Aorta (tissue), 5 donors: ENCODE measurements at regions not wholly inside any gene's neighbourhood (a gene's known extent, or its start where the extent isn't known, plus 50 kb on each side); places are given as distances from the start of the nearest gene placed in this dataset.

Experiments used
- ATAC-seq: fragments of 200-7000 bp; cut with Tn5 transposase; one replicate; pipeline ENCODE4 v1.9.1; 2022; ENCODE audit warnings: moderate library complexity; ENCODE audit not compliant: low FRiP score
- DNase-seq, 2 donors: peaks; one replicate each; pipeline ENCODE4 v3.0.0-alpha.2; 2020
- H3K27ac ChIP-seq, 2 donors: one replicate each; pipeline ENCODE4 v1.5.1; 2013; ENCODE audit warnings: low read length in 2 of 2, mild to moderate bottlenecking in 2 of 2, moderate library complexity in 2 of 2, control low read depth in 1 of 2, inconsistent platforms in 1 of 2, low read depth in 1 of 2
- H3K27me3 ChIP-seq, 2 donors: one replicate each; pipeline ENCODE4 v1.6.1; 2013; ENCODE audit warnings: control low read depth in 1 of 2, low read length in 1 of 2, mild to moderate bottlenecking in 1 of 2, moderate library complexity in 1 of 2; ENCODE audit not compliant: insufficient read depth in 2 of 2, control insufficient read depth in 1 of 2
- H3K36me3 ChIP-seq, 2 donors: one replicate each; pipeline ENCODE4 v1.6.1; 2013; ENCODE audit warnings: control low read depth in 1 of 2, low read length in 1 of 2, mild to moderate bottlenecking in 1 of 2; ENCODE audit not compliant: insufficient read depth in 2 of 2, control insufficient read depth in 1 of 2
- H3K4me1 ChIP-seq, 2 donors: one replicate each; pipeline ENCODE4 v1.6.1; 2013; ENCODE audit warnings: low read length in 2 of 2, control low read depth in 1 of 2, mild to moderate bottlenecking in 1 of 2, moderate library complexity in 1 of 2; ENCODE audit not compliant: insufficient read depth in 2 of 2, control insufficient read depth in 1 of 2
- H3K4me3 ChIP-seq, 2 donors: one replicate each; pipeline ENCODE4 v1.5.1; 2013; ENCODE audit warnings: low read length in 2 of 2, control low read depth in 1 of 2, mild to moderate bottlenecking in 1 of 2
- H3K9me3 ChIP-seq: one replicate; pipeline ENCODE4 v1.6.1; 2013; ENCODE audit warnings: mild to moderate bottlenecking, low read length; ENCODE audit not compliant: control insufficient read depth
- WGBS, 2 donors: extraction: QIAGEN DNeasy Blood & Tissue Kit; methylation state at CpG; one replicate each; pipeline ENCODE4 v1.1.7; 2013; 5-methylcytosine and 5-hydroxymethylcytosine counted together
- intact Hi-C, 2 donors: fragments of 100-400 bp; cut with DNase I; formaldehyde crosslinking; loops; one replicate each; pipeline versions ENCODE4 v1.14.2 to v1.15.0; 2022
- donor health status: healthy with polysubstance abuse.
- donor health status: Bipolar disorder and iron deficiency.
- donor health status: DM: no; HTN: no; CAD: no.
- donor health status: DM: no; HTN: no; CAD: no.
- donor health status: DM: yes; HTN: yes; CAD: no.

DNA sequence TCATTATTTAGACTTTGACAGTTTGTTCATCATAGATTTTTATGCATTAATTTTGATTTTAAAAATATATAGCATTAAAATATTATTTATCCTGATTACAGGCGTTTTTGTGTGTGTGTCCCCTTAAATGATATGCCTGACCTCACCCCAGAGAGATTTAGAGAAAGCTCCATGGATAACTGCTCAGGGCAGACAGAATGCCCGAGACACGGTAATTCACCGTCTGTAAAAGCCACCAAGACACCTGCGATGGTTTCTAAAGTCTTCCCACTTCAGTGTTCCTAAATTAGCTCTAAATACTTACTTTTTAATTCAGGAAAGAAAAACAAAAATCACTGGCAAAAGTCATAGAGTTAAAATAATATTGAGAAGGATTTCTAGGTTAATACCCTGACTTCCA, 350.6 kb upstream of the RUNX1 start:
- 79 to 80% methylated on average over 5 of the region's 5 CpGs for WGBS, 2 donors
- no peaks in the 10 kb centered on the region for H3K4me1 ChIP-seq
- H3K27me3 ChIP-seq = no peaks in the 10 kb centered on the region
- no peak for DNase-seq
- no peaks in the 10 kb centered on the region for H3K36me3 ChIP-seq
- no peak overlapping the region for H3K27ac ChIP-seq
- no peaks in the 10 kb centered on the region for H3K9me3 ChIP-seq
- no peak for ATAC-seq
- intact Hi-C loops = loop anchor here (2.0 to 10.0 kb wide), 3 partner anchors 509 to 655 kb away; no protein-coding TSS in a partner anchor
- H3K4me3 ChIP-seq = no peak overlapping the region

DNA sequence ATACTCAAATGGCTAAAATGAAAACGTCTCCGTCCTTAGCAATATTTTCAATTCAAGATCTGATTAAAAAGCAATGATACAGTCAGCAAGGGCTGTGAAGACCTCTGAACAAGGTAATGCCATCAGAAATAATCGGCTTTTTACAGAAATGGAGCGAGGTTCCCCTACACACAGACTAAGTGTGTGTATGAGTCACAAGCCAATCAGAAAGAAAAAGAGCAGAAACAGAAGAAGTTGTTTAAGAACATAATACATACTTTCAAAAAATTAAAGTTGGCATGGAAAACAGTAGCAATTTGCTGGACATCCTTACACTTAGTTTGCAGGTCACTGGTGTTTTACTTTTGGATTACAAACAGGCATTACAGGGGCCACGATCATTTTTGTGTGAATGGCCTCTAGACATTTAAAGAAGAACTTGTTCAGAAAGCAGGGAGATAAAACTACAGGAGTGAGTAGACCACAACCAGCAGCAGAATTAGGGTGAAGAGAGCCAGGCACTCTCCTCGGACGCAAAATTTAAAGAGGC, 350.0 kb upstream of the RUNX1 start:
- intact Hi-C loops = no loop called here
- no peaks in the 10 kb centered on the region for H3K36me3 ChIP-seq
- no peaks in the 10 kb centered on the region for H3K4me1 ChIP-seq
- ATAC-seq (no peak), DNase-seq (no peak)
- WGBS, 2 donors = 83 to 84% methylated on average over 7 of the region's 7 CpGs
- H3K27ac ChIP-seq = no peak overlapping the region
- H3K27me3 ChIP-seq = peaks cover 0 to 1% of the 10 kb centered on the region in 2 donors
- no peaks in the 10 kb centered on the region for H3K9me3 ChIP-seq
- H3K4me3 ChIP-seq = no peak overlapping the region

DNA sequence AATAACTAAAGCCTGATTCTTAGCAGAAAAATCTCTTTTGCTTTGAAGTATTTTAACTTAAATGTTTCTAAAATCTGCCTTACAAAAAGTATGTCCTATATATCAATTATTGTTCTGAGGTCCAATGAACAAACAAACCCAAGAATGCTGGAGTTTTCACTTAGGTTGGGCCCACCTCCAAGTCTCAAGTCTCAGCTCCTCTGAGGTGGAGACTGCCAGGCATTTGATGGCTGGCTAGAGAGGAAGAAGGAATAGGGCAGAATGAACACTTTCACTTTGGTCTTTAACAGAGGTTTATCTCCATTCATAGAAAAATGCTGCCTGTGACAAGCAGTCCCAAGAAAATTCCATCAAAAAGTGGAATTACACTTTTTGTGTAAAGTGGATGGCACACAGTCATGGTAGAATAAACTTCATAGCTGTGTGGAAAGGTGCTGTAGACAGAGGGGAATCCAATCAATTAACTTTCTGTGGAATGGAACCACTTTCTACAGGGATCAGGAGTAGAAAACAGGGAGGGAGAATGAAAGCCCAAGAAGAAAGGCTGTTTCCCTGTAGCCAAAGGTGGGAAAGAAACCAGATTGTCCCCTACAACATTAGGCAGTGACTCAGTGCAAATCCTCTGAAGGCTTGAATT, 349.4 kb upstream of the RUNX1 start:
- Histone ChIP-seq H3K27me3 (peaks cover 0 to 1% of the 10 kb centered on the region in 2 donors), H3K9me3 (no peaks in the 10 kb centered on the region), H3K36me3 (no peaks in the 10 kb centered on the region), H3K4me1 (no peaks in the 10 kb centered on the region), H3K27ac (no peak overlapping the region), H3K4me3 (no peak overlapping the region)
- no peak for ATAC-seq
- DNase-seq = no peak
- intact Hi-C loops = no loop called here

DNA sequence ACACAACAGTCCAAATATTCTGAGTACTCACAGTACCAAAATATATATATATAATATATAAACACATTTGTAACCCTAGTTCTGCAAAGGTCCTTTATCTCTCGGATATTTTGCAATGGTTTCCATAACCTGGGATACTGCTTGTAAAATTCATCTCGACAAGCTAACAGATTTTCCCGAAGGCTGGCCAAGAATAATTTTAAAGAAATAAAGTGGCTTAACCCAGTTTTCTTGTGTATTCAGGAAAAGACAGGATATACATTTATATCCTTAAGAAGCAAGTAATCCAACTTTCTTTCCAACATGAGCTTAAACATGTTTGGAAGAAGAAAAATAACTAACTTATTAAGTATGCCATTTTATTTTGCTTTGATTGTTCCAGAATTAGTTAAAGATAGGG, 348.7 kb upstream of the RUNX1 start:
- no peak for DNase-seq
- Histone ChIP-seq H3K4me3 (no peak overlapping the region), H3K27ac (no peak overlapping the region), H3K27me3 (peaks cover 0 to 1% of the 10 kb centered on the region in 2 donors), H3K36me3 (no peaks in the 10 kb centered on the region), H3K4me1 (no peaks in the 10 kb centered on the region), H3K9me3 (no peaks in the 10 kb centered on the region)
- intact Hi-C loops = no loop called here
- ATAC-seq = no peak
- WGBS, 2 donors = 12 to 20% methylated on average over 3 of the region's 3 CpGs

DNA sequence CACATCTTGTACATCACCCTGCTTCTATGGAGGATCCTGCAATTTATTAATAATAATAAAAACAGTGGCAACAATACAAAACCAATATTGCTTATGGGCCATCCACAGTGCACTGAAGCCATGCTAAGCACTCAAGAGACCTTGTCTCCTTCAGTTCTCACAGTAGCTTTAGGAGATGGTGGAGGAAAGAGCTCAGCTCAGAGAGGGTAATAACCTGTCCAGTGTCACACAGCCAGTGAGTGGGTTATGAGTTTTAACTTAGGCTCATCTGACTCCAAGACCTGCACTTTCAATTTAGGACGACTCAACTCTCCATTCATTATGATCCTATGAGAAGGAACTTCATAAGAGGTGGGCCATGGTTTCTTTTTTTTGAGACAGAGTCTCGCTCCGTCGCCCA, 347.6 kb upstream of the RUNX1 start:
- no peaks in the 10 kb centered on the region for H3K4me1 ChIP-seq
- no peak overlapping the region for H3K4me3 ChIP-seq
- no peaks in the 10 kb centered on the region for H3K9me3 ChIP-seq
- H3K36me3 ChIP-seq = no peaks in the 10 kb centered on the region
- H3K27ac ChIP-seq = no peak overlapping the region
- DNase-seq (no peak), ATAC-seq (no peak)
- 96 to 99% methylated on average over 4 of the region's 4 CpGs for WGBS, 2 donors
- intact Hi-C loops = no loop called here
- peaks cover 0 to 1% of the 10 kb centered on the region in 2 donors for H3K27me3 ChIP-seq

DNA sequence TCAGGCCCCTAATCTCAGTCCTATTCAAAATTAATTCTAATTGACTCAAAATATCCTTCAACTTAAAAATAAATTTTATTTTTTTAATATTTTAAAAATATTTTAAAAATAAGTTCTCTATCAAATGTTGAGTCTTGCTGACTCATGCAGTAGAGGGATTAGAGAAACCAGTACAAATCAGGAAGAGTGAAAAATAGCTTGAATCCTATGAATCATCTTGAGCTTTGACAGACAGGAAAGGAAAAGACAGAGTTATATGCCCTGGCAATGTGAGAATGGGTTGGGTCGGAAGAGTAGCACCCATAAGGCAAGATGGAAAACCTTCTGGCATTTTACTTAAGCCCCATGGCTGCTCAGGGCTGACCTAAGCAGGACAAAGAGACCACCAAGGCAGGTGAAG, 346.6 kb upstream of the RUNX1 start:
- H3K9me3 ChIP-seq = no peaks in the 10 kb centered on the region
- no peaks in the 10 kb centered on the region for H3K4me1 ChIP-seq
- ATAC-seq = no peak
- no peak overlapping the region for H3K4me3 ChIP-seq
- no peak overlapping the region for H3K27ac ChIP-seq
- WGBS, 2 donors = 74 to 76% methylated on average over 1 of the region's 1 CpG
- no peak for DNase-seq
- peaks cover 0 to 1% of the 10 kb centered on the region in 2 donors for H3K27me3 ChIP-seq
- intact Hi-C loops = no loop called here
- H3K36me3 ChIP-seq = no peaks in the 10 kb centered on the region

DNA sequence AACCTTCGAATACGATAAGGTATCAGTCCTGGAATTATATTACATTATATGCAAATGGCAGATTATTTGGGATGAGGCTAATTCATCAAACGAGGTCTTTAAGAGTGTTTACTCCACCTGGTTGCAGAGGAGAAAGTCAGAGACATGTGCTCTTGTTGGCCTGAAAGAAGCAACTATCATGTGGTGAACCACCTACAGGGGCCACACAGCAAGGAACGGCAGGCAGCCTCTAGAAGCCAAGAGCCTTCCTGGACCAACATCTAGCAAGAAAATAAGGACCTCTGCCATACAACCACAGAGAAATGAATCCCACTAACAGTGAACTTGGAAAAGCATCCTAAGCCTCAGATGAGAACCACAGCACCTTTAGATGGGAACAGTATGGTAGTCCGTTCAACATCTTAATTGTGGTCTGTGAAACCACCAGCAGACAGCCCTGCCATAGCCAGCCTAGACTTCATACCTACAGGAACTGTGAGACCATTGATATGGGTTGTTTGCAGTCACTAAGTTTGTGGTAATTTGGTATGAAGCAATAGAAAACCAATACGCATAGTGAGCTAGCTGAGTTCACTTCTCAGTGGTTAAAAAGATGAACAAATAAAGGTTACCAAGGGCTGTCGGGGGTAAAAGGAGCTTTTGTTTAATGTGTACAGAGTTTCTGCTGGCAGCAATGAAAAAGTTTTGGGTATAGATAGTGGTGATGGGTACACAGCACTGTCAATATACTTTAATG, 345.7 kb upstream of the RUNX1 start:
- H3K9me3 ChIP-seq = no peaks in the 10 kb centered on the region
- DNase-seq = no peak
- peaks cover 0 to 1% of the 10 kb centered on the region in 2 donors for H3K27me3 ChIP-seq
- H3K4me3 ChIP-seq = no peak overlapping the region
- WGBS, 2 donors = 96 to 98% methylated on average over 7 of the region's 7 CpGs
- no peak overlapping the region for H3K27ac ChIP-seq
- no peak for ATAC-seq
- H3K4me1 ChIP-seq = peaks cover 0 to 3% of the 10 kb centered on the region in 2 donors
- H3K36me3 ChIP-seq = no peaks in the 10 kb centered on the region
- intact Hi-C loops = no loop called here

DNA sequence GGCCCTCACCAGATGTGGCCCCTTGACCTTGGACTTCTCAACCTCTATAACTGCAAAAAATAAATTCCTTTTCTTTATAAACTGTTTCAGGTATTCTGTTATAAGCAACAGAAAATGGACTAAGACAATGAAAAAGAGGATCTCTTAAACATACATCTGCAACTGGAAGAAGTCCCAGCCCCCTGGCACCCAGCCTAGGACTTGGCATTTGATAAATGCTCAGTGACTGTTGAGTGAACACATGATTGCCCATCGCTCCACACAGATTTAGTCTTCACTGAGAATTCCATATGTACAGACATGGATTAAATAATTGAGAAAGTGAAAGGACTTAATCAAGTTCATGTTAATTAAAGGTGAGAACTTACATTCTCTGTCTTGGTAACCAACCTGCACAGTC, 344.9 kb upstream of the RUNX1 start:
- Histone ChIP-seq H3K9me3 (no peaks in the 10 kb centered on the region), H3K4me3 (no peak overlapping the region), H3K4me1 (peaks cover 0 to 3% of the 10 kb centered on the region in 2 donors), H3K27me3 (peaks cover 0 to 1% of the 10 kb centered on the region in 2 donors), H3K27ac (no peak overlapping the region), H3K36me3 (no peaks in the 10 kb centered on the region)
- DNase-seq (peak in 1 of 2 donors; percentile 56), ATAC-seq (no peak)
- intact Hi-C loops = no loop called here
- 92 to 93% methylated on average over 1 of the region's 1 CpG for WGBS, 2 donors
